ENCODE measurements at regions not wholly inside any gene's neighbourhood (a gene's known extent, or its start where the extent isn't known, plus 50 kb on each side); places are given as distances from the start of the nearest gene placed in this dataset.

GRCh38 chr14:85325134-85326017 is 204.6 kb upstream of the FLRT2 start:
- no peak for DNase-seq (ENCODE audit: low read depth, low spot score)
- Mint-ChIP-seq H3K4me3 (no peak overlapping the region), H3K27ac (ENCODE audit: unreplicated experiment) (no peak overlapping the region), H3K36me3 (ENCODE audit: low read depth) (no peaks in the 10 kb centered on the region), H3K4me1 (peaks cover 8% of the 10 kb centered on the region), H3K9me3 (no peaks in the 10 kb centered on the region), H3K27me3 (ENCODE audit: low read depth) (no peaks in the 10 kb centered on the region)
- TF ChIP-seq CTCF (conservative IDR thresholded peaks at IDR 0.05), result no peak

- Mint-ChIP-seq H3K4me1 (no peaks in the 10 kb centered on the region), H3K9me3 (no peaks in the 10 kb centered on the region), H3K36me3 (ENCODE audit: low read depth) (no peaks in the 10 kb centered on the region), H3K4me3 (no peak overlapping the region), H3K27me3 (ENCODE audit: low read depth) (no peaks in the 10 kb centered on the region), H3K27ac (ENCODE audit: unreplicated experiment) (no peak overlapping the region)
- DNase-seq (ENCODE audit: low read depth, low spot score), result no peak
- TF ChIP-seq CTCF (conservative IDR thresholded peaks at IDR 0.05), result no peak
Measured at GRCh38 chr14:85332401-85332800, 197.5 kb upstream of the FLRT2 start.

GRCh38 chr14:85333313-85333712 is 196.6 kb upstream of the FLRT2 start:
- H3K27me3 Mint-ChIP-seq (ENCODE audit: low read depth), result no peaks in the 10 kb centered on the region
- no peak for TF ChIP-seq CTCF (conservative IDR thresholded peaks at IDR 0.05)
- DNase-seq (ENCODE audit: low read depth, low spot score), result no peak
- no peak overlapping the region for H3K4me3 Mint-ChIP-seq
- H3K36me3 Mint-ChIP-seq (ENCODE audit: low read depth), result no peaks in the 10 kb centered on the region
- H3K4me1 Mint-ChIP-seq, result no peaks in the 10 kb centered on the region
- H3K9me3 Mint-ChIP-seq, result no peaks in the 10 kb centered on the region
- no peak overlapping the region for H3K27ac Mint-ChIP-seq (ENCODE audit: unreplicated experiment)

GRCh38 chr14:85333841-85334240 is 196.1 kb upstream of the FLRT2 start:
- Mint-ChIP-seq H3K9me3 (no peaks in the 10 kb centered on the region), H3K4me3 (no peak overlapping the region), H3K4me1 (no peaks in the 10 kb centered on the region), H3K36me3 (ENCODE audit: low read depth) (no peaks in the 10 kb centered on the region), H3K27ac (ENCODE audit: unreplicated experiment) (no peak overlapping the region), H3K27me3 (ENCODE audit: low read depth) (no peaks in the 10 kb centered on the region)
- TF ChIP-seq CTCF (conservative IDR thresholded peaks at IDR 0.05), result no peak
- no peak for DNase-seq (ENCODE audit: low read depth, low spot score)

GRCh38 chr14:85334316-85334715 is 195.6 kb upstream of the FLRT2 start:
- Mint-ChIP-seq H3K27me3 (ENCODE audit: low read depth) (no peaks in the 10 kb centered on the region), H3K9me3 (no peaks in the 10 kb centered on the region), H3K4me1 (no peaks in the 10 kb centered on the region), H3K4me3 (no peak overlapping the region), H3K36me3 (ENCODE audit: low read depth) (no peaks in the 10 kb centered on the region), H3K27ac (ENCODE audit: unreplicated experiment) (no peak overlapping the region)
- no peak for DNase-seq (ENCODE audit: low read depth, low spot score)
- TF ChIP-seq CTCF (conservative IDR thresholded peaks at IDR 0.05), result no peak
